Thyroid gland (tissue), 4 donors: ENCODE measurements at regions not wholly inside any gene's neighbourhood (a gene's known extent, or its start where the extent isn't known, plus 50 kb on each side); places are given as distances from the start of the nearest gene placed in this dataset.

ENCODE experiments used
- DNase-seq, 2 donors: peaks; one replicate each; pipeline ENCODE4 v3.0.0-alpha.2; 2019
- H3K27ac ChIP-seq, 3 donors: fragments of 200-600 bp; sonication (generic); 1 replicate in 2 of 3; 2 replicates in 1 of 3; pipeline ENCODE4 v1.5.1; 2016 to 2019; ENCODE audit warnings: mild to moderate bottlenecking in 1 of 3, moderate library complexity in 1 of 3
- H3K27me3 ChIP-seq: fragments of 200-600 bp; sonication (generic); one replicate; pipeline ENCODE4 v1.5.1; 2019
- H3K36me3 ChIP-seq, 2 donors: fragments of 200-600 bp; sonication (generic); one replicate each; pipeline ENCODE4 v1.5.1; 2016 to 2019
- H3K4me1 ChIP-seq, 2 donors: fragments of 200-600 bp; sonication (generic); one replicate each; pipeline ENCODE4 v1.5.1; 2017 to 2019
- H3K4me3 ChIP-seq, 3 donors: fragments of 200-600 bp; sonication (generic); replicated peaks in 1 of 3; 1 replicate in 2 of 3; 2 replicates in 1 of 3; pipeline ENCODE4 v1.5.1; 2016; ENCODE audit warnings: mild to moderate bottlenecking in 1 of 3
- H3K9me3 ChIP-seq: fragments of 200-600 bp; sonication (generic); one replicate; pipeline ENCODE4 v1.5.1; 2017
- POLR2A ChIP-seq, 2 donors: fragments of 450-650 bp; IDR thresholded peaks; one replicate each; pipeline ENCODE4 v1.6.1; 2017; ENCODE audit warnings: antibody characterized with exemption in 2 of 2, mild to moderate bottlenecking in 2 of 2, moderate library complexity in 1 of 2
- WGBS, 2 donors: methylation state at CpG; one replicate each; pipeline ENCODE4 v1.1.5; 2017; 5-methylcytosine and 5-hydroxymethylcytosine counted together
- intact Hi-C: fragments of 100-400 bp; cut with DNase I; formaldehyde crosslinking; loops from one replicate; pipeline ENCODE4 v1.15.1; 2023
- TF ChIP-seq, protein P1 (sequence below), 6 experiments: fragments of 200-600 bp in 3 of 6; fragments of 450-650 bp in 3 of 6; sonication (generic) in 3 of 6; IDR thresholded peaks; one replicate each; pipeline ENCODE4 v1.5.1; 2016 to 2019; ENCODE audit warnings: antibody characterized with exemption in 6 of 6, mild to moderate bottlenecking in 2 of 6, inconsistent platforms in 1 of 6, moderate library complexity in 1 of 6

DNA sequence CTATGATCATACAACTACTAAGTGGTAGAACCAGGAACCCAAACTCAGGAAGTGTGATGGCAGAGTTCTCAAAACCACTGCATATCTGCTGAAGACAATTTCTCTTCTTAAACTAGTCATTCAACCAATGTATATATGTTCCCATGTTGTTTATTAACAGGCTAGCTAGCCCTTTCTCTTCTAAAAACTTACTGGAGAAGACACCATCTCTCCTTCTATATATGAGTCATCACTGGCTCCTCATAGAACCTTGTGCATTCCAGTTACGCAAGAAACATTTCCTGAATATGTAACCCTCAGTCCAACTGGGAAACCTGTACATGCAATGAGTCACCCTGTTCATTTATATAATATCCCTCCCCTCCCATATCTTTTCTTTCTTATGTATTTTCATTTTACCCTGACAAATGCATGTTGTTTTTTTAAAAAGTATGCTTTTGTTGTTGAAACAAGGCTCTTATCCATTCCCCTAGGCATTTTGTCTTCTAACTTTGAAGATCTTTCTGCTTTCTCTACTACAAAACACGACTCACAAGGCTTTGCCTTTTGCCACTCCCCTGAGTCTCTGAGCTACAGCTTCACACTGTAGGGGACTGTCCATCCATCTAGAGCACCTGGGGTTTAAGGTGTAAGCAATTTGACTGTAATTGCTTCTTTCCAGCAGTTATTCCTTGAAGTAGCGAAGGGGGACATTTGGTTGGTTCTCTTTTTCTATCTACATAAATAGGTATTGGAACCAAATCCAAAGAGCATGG, 119.5 kb downstream of the ANXA1 start:
- Histone ChIP-seq H3K27ac (no peak overlapping the region), H3K27me3 (no peaks in the 10 kb centered on the region), H3K9me3 (no peaks in the 10 kb centered on the region), H3K36me3 (no peaks in the 10 kb centered on the region), H3K4me3 (no peak overlapping the region), H3K4me1 (no peaks in the 10 kb centered on the region)
- 60 to 68% methylated on average over 3 of the region's 3 CpGs for WGBS, 2 donors
- TF ChIP-seq, protein P1, sequence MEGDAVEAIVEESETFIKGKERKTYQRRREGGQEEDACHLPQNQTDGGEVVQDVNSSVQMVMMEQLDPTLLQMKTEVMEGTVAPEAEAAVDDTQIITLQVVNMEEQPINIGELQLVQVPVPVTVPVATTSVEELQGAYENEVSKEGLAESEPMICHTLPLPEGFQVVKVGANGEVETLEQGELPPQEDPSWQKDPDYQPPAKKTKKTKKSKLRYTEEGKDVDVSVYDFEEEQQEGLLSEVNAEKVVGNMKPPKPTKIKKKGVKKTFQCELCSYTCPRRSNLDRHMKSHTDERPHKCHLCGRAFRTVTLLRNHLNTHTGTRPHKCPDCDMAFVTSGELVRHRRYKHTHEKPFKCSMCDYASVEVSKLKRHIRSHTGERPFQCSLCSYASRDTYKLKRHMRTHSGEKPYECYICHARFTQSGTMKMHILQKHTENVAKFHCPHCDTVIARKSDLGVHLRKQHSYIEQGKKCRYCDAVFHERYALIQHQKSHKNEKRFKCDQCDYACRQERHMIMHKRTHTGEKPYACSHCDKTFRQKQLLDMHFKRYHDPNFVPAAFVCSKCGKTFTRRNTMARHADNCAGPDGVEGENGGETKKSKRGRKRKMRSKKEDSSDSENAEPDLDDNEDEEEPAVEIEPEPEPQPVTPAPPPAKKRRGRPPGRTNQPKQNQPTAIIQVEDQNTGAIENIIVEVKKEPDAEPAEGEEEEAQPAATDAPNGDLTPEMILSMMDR (IDR thresholded peaks at IDR 0.05), result no peak
- no peak for TF ChIP-seq POLR2A (IDR thresholded peaks at IDR 0.05)
- no peak for DNase-seq
- intact Hi-C loops, result no loop called here

DNA sequence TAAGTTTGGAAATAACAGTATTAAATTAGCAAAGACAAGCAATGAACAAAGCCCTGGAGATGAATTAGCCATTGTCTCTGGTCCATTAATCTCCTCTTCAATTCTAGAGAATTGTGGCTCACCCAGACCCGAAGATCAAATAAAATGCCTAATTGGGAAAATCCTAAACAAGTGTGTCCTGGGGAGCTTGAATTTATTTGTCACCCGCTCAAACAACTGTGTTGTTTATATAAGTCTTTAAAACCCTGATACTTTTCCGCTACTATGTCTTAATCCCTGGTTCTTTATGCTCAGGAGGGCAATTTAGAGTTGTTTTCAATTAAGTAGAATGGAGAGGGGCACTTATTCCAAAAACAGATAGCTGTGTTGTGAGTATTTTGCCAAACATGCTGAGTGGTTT, 128.4 kb downstream of the ANXA1 start:
- Histone ChIP-seq H3K27me3 (no peaks in the 10 kb centered on the region), H3K36me3 (no peaks in the 10 kb centered on the region), H3K4me1 (no peaks in the 10 kb centered on the region), H3K27ac (no peak overlapping the region), H3K9me3 (no peaks in the 10 kb centered on the region), H3K4me3 (no peak overlapping the region)
- intact Hi-C loops, result no loop called here
- DNase-seq, result no peak
- 53 to 57% methylated on average over 3 of the region's 3 CpGs for WGBS, 2 donors
- TF ChIP-seq POLR2A (IDR thresholded peaks at IDR 0.05), result no peak
- TF ChIP-seq, protein P1 (IDR thresholded peaks at IDR 0.05), result no peak

DNA sequence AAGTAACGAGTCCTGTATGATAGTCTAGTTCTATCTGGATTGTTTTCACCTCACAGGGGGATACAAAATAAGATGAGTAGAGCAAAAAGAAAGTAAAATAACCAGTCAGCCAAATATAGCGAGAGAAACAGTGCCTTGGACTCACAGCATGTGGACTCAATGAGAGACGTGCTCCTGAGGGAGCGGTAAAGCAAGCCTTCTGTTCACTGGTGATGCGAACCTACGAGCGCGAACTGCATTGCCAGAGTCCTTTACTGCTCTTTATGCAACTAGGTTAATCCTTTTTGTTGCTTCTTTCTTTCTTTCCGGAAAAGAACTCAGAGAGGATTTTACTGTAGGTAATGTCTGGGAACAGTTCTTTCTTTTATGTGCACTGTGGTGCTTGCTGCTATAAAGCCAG, 132.7 kb downstream of the ANXA1 start:
- H3K27me3 ChIP-seq, result no peaks in the 10 kb centered on the region
- 86 to 89% methylated on average over 9 of the region's 9 CpGs for WGBS, 2 donors
- H3K27ac ChIP-seq, result no peak overlapping the region
- no peaks in the 10 kb centered on the region for H3K4me1 ChIP-seq
- intact Hi-C loops, result no loop called here
- no peaks in the 10 kb centered on the region for H3K9me3 ChIP-seq
- H3K36me3 ChIP-seq, result no peaks in the 10 kb centered on the region
- DNase-seq, result no peak
- no peak overlapping the region for H3K4me3 ChIP-seq
- TF ChIP-seq, protein P1 (IDR thresholded peaks at IDR 0.05), result no peak
- TF ChIP-seq POLR2A (IDR thresholded peaks at IDR 0.05), result no peak

DNA sequence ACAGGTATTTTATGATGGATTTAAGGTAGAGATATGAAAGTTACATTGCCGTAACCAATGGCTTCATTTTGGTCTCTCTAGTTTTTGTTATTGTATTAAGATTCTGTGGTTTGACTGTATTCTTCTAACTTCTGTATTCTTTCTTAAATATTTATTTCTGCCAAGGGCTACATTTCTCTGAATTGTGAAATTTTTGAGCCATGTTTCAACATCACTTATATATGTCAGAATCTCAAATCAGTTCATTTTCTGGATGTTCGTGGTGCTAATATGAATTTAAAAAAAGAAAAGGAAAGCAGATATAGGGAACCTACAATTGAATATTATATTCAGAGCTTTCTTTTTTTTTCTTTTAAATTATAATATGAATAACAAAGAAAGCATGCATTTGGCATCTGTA, 142.7 kb downstream of the ANXA1 start:
- Histone ChIP-seq H3K27me3 (no peaks in the 10 kb centered on the region), H3K4me3 (no peak overlapping the region), H3K9me3 (no peaks in the 10 kb centered on the region), H3K27ac (no peak overlapping the region), H3K4me1 (no peaks in the 10 kb centered on the region), H3K36me3 (no peaks in the 10 kb centered on the region)
- TF ChIP-seq, protein P1 (IDR thresholded peaks at IDR 0.05), result no peak
- TF ChIP-seq POLR2A (IDR thresholded peaks at IDR 0.05), result no peak
- no peak for DNase-seq
- 91 to 93% methylated on average over 2 of the region's 2 CpGs for WGBS, 2 donors
- intact Hi-C loops, result no loop called here

DNA sequence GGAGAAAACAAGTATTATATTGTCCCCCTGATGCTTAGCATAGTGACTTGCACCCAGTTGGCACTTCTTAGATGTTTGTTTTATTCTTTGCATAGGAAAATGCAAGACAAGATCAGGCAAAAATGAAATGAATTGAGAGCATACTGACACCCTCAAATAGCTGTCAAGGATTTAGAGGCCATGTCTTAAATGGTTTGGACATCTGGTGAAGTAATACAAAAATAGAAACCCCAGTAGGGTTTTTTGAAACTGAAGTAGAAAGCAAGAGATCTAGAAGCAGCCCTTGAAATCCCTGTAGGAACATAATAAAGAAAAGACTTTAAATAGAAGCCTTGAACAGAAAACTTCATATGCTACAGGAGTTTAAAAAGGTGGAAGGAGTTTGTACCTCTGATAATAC, 174.3 kb downstream of the ANXA1 start:
- no peak for DNase-seq
- TF ChIP-seq, protein P1 (IDR thresholded peaks at IDR 0.05), result no peak
- TF ChIP-seq POLR2A (IDR thresholded peaks at IDR 0.05), result no peak
- Histone ChIP-seq H3K27me3 (no peaks in the 10 kb centered on the region), H3K4me1 (no peaks in the 10 kb centered on the region), H3K36me3 (no peaks in the 10 kb centered on the region), H3K9me3 (no peaks in the 10 kb centered on the region), H3K4me3 (no peak overlapping the region), H3K27ac (no peak overlapping the region)
- intact Hi-C loops, result no loop called here
